ENCODE measurements at regions not wholly inside any gene's neighbourhood (a gene's known extent, or its start where the extent isn't known, plus 50 kb on each side); places are given as distances from the start of the nearest gene placed in this dataset.

- DNase-seq, result peak; percentile 14
- Mint-ChIP-seq H3K36me3 (ENCODE audit: low read depth) (no peaks in the 10 kb centered on the region), H3K27ac (no peak overlapping the region), H3K27me3 (ENCODE audit: insufficient read depth) (peaks cover 3% of the 10 kb centered on the region), H3K9me3 (peaks cover 13% of the 10 kb centered on the region), H3K4me3 (no peak overlapping the region), H3K4me1 (no peaks in the 10 kb centered on the region)
- Histone ChIP-seq H3K9me3 (ENCODE audit: control insufficient read depth, low read length) (peaks cover 9% of the 10 kb centered on the region), H3K9ac (ENCODE audit: extremely low read depth, low read length, poor library complexity, severe bottlenecking) (no peak overlapping the region), H3K4me3 (ENCODE audit: low read length) (no peak overlapping the region), H3K4me1 (ENCODE audit: control insufficient read depth, insufficient read depth, low read length) (no peaks in the 10 kb centered on the region), H3K27me3 (ENCODE audit: control insufficient read depth, insufficient read depth, low read length, poor library complexity, severe bottlenecking) (no peaks in the 10 kb centered on the region), H3K36me3 (ENCODE audit: control insufficient read depth, insufficient read depth, low read length) (no peaks in the 10 kb centered on the region), H3K27ac (ENCODE audit: low read depth, low read length) (no peak overlapping the region)
- WGBS, 2 experiments (ENCODE audit: insufficient coverage in 1 of 2, insufficient read length in 1 of 2), result 86 to 93% methylated on average over 2 to 4 of the region's 5 CpGs
- TF ChIP-seq CTCF (conservative IDR thresholded peaks at IDR 0.05), result no peak
Observed at GRCh38 chr2:2797797-2798196, 466.7 kb upstream of the MYT1L start.

DNA sequence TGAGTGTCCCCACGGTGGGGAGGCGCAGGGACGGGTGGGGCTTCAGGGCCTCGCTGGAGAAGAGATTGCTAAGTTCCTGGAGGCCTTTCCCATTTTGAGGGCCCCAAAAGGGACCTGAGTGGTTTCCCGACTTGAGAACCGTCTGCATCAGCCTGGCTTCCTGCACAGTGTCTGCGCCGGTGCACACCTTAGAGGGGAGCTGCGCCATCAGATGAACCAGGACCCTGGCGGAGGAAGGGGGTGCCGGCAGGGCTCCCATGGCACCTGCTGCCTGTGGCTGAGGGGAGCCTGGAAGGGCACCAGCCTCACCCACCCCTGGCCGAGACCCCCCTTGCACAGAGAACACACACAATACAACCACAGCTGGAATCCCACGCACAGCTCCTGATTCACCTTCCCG lies 465.1 kb upstream of the MYT1L start:
- H3K9ac ChIP-seq (ENCODE audit: extremely low read depth, low read length, poor library complexity, severe bottlenecking), result no peak overlapping the region
- 89 to 93% methylated on average over 13 to 14 of the region's 14 CpGs for WGBS, 2 experiments (ENCODE audit: insufficient coverage in 1 of 2, insufficient read length in 1 of 2)
- no peak overlapping the region for H3K27ac Mint-ChIP-seq
- DNase-seq, result peak; percentile 21
- H3K4me3 ChIP-seq (ENCODE audit: low read length), result no peak overlapping the region
- H3K4me3 Mint-ChIP-seq, result no peak overlapping the region
- H3K36me3 Mint-ChIP-seq (ENCODE audit: low read depth), result no peaks in the 10 kb centered on the region
- H3K36me3 ChIP-seq (ENCODE audit: control insufficient read depth, insufficient read depth, low read length), result no peaks in the 10 kb centered on the region
- no peak overlapping the region for H3K27ac ChIP-seq (ENCODE audit: low read depth, low read length)
- H3K4me1 ChIP-seq (ENCODE audit: control insufficient read depth, insufficient read depth, low read length), result no peaks in the 10 kb centered on the region
- H3K27me3 ChIP-seq (ENCODE audit: control insufficient read depth, insufficient read depth, low read length, poor library complexity, severe bottlenecking), result no peaks in the 10 kb centered on the region
- H3K9me3 ChIP-seq (ENCODE audit: control insufficient read depth, low read length), result no peaks in the 10 kb centered on the region
- TF ChIP-seq CTCF (conservative IDR thresholded peaks at IDR 0.05), result no peak
- no peaks in the 10 kb centered on the region for H3K4me1 Mint-ChIP-seq
- H3K27me3 Mint-ChIP-seq (ENCODE audit: insufficient read depth), result peaks cover 3% of the 10 kb centered on the region
- H3K9me3 Mint-ChIP-seq, result peaks cover 3% of the 10 kb centered on the region

GRCh38 chr2:2795438-2796091 lies 464.5 kb upstream of the MYT1L start:
- Histone ChIP-seq H3K27me3 (ENCODE audit: control insufficient read depth, insufficient read depth, low read length, poor library complexity, severe bottlenecking) (no peaks in the 10 kb centered on the region), H3K9ac (ENCODE audit: extremely low read depth, low read length, poor library complexity, severe bottlenecking) (no peak overlapping the region), H3K9me3 (ENCODE audit: control insufficient read depth, low read length) (no peaks in the 10 kb centered on the region), H3K27ac (ENCODE audit: low read depth, low read length) (no peak overlapping the region), H3K4me3 (ENCODE audit: low read length) (no peak overlapping the region), H3K4me1 (ENCODE audit: control insufficient read depth, insufficient read depth, low read length) (no peaks in the 10 kb centered on the region), H3K36me3 (ENCODE audit: control insufficient read depth, insufficient read depth, low read length) (no peaks in the 10 kb centered on the region)
- no peak for TF ChIP-seq CTCF (conservative IDR thresholded peaks at IDR 0.05)
- no peaks in the 10 kb centered on the region for H3K36me3 Mint-ChIP-seq (ENCODE audit: low read depth)
- no peak overlapping the region for H3K4me3 Mint-ChIP-seq
- DNase-seq, result peak; percentile 12
- WGBS, 2 experiments (ENCODE audit: insufficient coverage in 1 of 2, insufficient read length in 1 of 2), result 91 to 97% methylated on average over 13 to 29 of the region's 29 CpGs
- H3K9me3 Mint-ChIP-seq, result peaks cover 3% of the 10 kb centered on the region
- H3K27me3 Mint-ChIP-seq (ENCODE audit: insufficient read depth), result peaks cover 7% of the 10 kb centered on the region
- no peaks in the 10 kb centered on the region for H3K4me1 Mint-ChIP-seq
- H3K27ac Mint-ChIP-seq, result no peak overlapping the region
